Endothelial cell of umbilical vein (primary cell): ENCODE measurements at regions not wholly inside any gene's neighbourhood (a gene's known extent, or its start where the extent isn't known, plus 50 kb on each side); places are given as distances from the start of the nearest gene placed in this dataset.

Experiments
- BruUV-seq: library from RNA; stranded (reverse); fragments of 400-500 nt; replicated peaks from 2 replicates; lab custom pipeline; 2021; lab: Mats Ljungman, UMichigan
- CTCF ChIA-PET: fragments of 300-600, 350-600 bp; sonication (Branson Sonifier 250); formaldehyde crosslinking; loops from one replicate; lab custom pipeline; 2021; ENCODE audit warnings: antibody characterized with exemption, inconsistent platforms; lab: Charles Lee
- POLR2A ChIA-PET: fragments of 300-600, 350-600 bp; sonication (Branson Sonifier 250); formaldehyde crosslinking; loops from one replicate; lab custom pipeline; 2021; ENCODE audit warnings: antibody characterized with exemption, inconsistent platforms; lab: Charles Lee
- DNase-seq: peaks from one replicate; pipeline ENCODE4 v3.0.0-alpha.2; 2011; ENCODE audit warnings: low read depth, low spot score
- FAIRE-seq: peaks from 2 replicates; lab custom pipeline; 2011; peaks lifted over from hg19 to GRCh38; lab: Jason Lieb, UNC
- H2AFZ ChIP-seq: 2 replicates; pipeline ENCODE4 v1.6.0; 2012; ENCODE audit warnings: low read depth, low read length, control low read depth, inconsistent platforms
- H3K27ac ChIP-seq: 2 replicates; pipeline ENCODE4 v1.5.1; 2011; ENCODE audit warnings: low read depth, mild to moderate bottlenecking, control low read depth, low read length, moderate library complexity; ENCODE audit not compliant: insufficient read depth
- H3K27me3 ChIP-seq, 2 experiments: 2 replicates each; pipeline versions ENCODE4 v1.6.0 to v1.6.1; 2011; ENCODE audit warnings: low read length in 2 of 2, mixed read lengths in 1 of 2; ENCODE audit not compliant: control insufficient read depth in 2 of 2, insufficient read depth in 2 of 2
- H3K36me3 ChIP-seq, 2 experiments: 2 replicates in 1 of 2; 3 replicates in 1 of 2; pipeline ENCODE4 v1.5.1; 2011; ENCODE audit warnings: low read length in 2 of 2, mild to moderate bottlenecking in 1 of 2, moderate library complexity in 1 of 2; ENCODE audit not compliant: control insufficient read depth in 2 of 2, insufficient read depth in 2 of 2; ENCODE audit errors: extremely low read depth in 1 of 2
- H3K4me1 ChIP-seq: 3 replicates; pipeline ENCODE4 v1.5.1; 2011; ENCODE audit warnings: mild to moderate bottlenecking, low read length; ENCODE audit not compliant: control insufficient read depth, insufficient read depth; ENCODE audit errors: extremely low read depth
- H3K4me2 ChIP-seq: 2 replicates; pipeline ENCODE4 v1.6.1; 2011; ENCODE audit warnings: low read length, control low read depth, mixed read lengths; ENCODE audit not compliant: insufficient read depth
- H3K4me3 ChIP-seq, 3 experiments: fragments of 200-600 bp in 1 of 3; sonication (generic), shearing (Covaris generic) in 1 of 3; replicated peaks in 1 of 3; 2 replicates each; pipeline ENCODE4 v1.5.1; 2011 to 2016; ENCODE audit warnings: control low read depth in 3 of 3, low read length in 3 of 3, mild to moderate bottlenecking in 2 of 3, inconsistent platforms in 1 of 3, low read depth in 1 of 3, moderate library complexity in 1 of 3; ENCODE audit not compliant: insufficient read depth in 1 of 3
- H3K79me2 ChIP-seq: 2 replicates; pipeline ENCODE4 v1.6.0; 2012; ENCODE audit warnings: low read length, inconsistent platforms; ENCODE audit not compliant: control insufficient read depth, insufficient read depth
- H3K9ac ChIP-seq: replicated peaks from 2 replicates; pipeline ENCODE3; 2011; ENCODE audit warnings: low read length, control low read depth; ENCODE audit not compliant: insufficient read depth; ENCODE audit errors: extremely low read depth
- H3K9me1 ChIP-seq: replicated peaks from 3 replicates; pipeline ENCODE4 v1.6.0; 2011; ENCODE audit warnings: mild to moderate bottlenecking, low read length; ENCODE audit not compliant: control insufficient read depth, insufficient read depth; ENCODE audit errors: extremely low read depth
- H3K9me3 ChIP-seq: replicated peaks from 2 replicates; pipeline ENCODE4 v1.5.1; 2012; ENCODE audit warnings: low read length, inconsistent platforms; ENCODE audit not compliant: control insufficient read depth, insufficient read depth
- H4K20me1 ChIP-seq: replicated peaks from 2 replicates; pipeline ENCODE3; 2011; ENCODE audit warnings: mild to moderate bottlenecking, low read length; ENCODE audit not compliant: control insufficient read depth, insufficient read depth; ENCODE audit errors: extremely low read depth
- CTCF ChIP-seq, 2 donors: IDR thresholded peaks; 1 replicate in 1 of 2; 2 replicates in 1 of 2; pipeline ENCODE4 v1.5.1; 2011; ENCODE audit warnings: low read length in 2 of 2, mild to moderate bottlenecking in 2 of 2, moderate library complexity in 2 of 2, control low read depth in 1 of 2, inconsistent platforms in 1 of 2, low read depth in 1 of 2; ENCODE audit not compliant: insufficient read depth in 1 of 2; ENCODE audit errors: extremely low read depth in 1 of 2
- EZH2 ChIP-seq: IDR thresholded peaks from 2 replicates; pipeline ENCODE4 v1.6.1; 2012; ENCODE audit warnings: borderline replicate concordance, low read depth, mild to moderate bottlenecking, moderate library complexity, low read length, inconsistent platforms; ENCODE audit not compliant: severe bottlenecking
- FOS ChIP-seq: IDR thresholded peaks from 2 replicates; pipeline ENCODE4 v1.6.1; 2011; ENCODE audit warnings: mild to moderate bottlenecking, low read length, moderate library complexity, borderline replicate concordance; ENCODE audit not compliant: insufficient read depth
- GATA2 ChIP-seq: IDR thresholded peaks from 2 replicates; pipeline ENCODE4 v1.7.0; 2011; ENCODE audit warnings: low read depth, mild to moderate bottlenecking, moderate library complexity, mixed read lengths, low read length; ENCODE audit not compliant: insufficient read length, insufficient read depth
- JUN ChIP-seq: IDR thresholded peaks from 2 replicates; pipeline ENCODE4 v1.6.1; 2011; ENCODE audit warnings: borderline replicate concordance, low read depth; ENCODE audit not compliant: insufficient read length, insufficient read depth
- MAX ChIP-seq: IDR thresholded peaks from 2 replicates; pipeline ENCODE4 v1.6.1; 2011; ENCODE audit not compliant: insufficient read depth, insufficient read length
- MYC ChIP-seq: IDR thresholded peaks from one replicate; pipeline ENCODE4 v1.6.1; 2011; ENCODE audit warnings: mild to moderate bottlenecking, low read depth, low read length
- POLR2A ChIP-seq: IDR thresholded peaks from 2 replicates; pipeline ENCODE4 v1.6.1; 2012; ENCODE audit warnings: low read depth, mild to moderate bottlenecking, control low read depth, low read length
- POLR2AphosphoS5 ChIP-seq: IDR thresholded peaks from 2 replicates; pipeline ENCODE4 v1.6.1; 2012; ENCODE audit warnings: low read depth, mild to moderate bottlenecking, control low read depth, low read length, moderate library complexity; ENCODE audit not compliant: insufficient read depth
- dilution Hi-C: fragments of 300-500 bp; cut with MboI; formaldehyde crosslinking; loops from one replicate; pipeline ENCODE4 v1.15.0; 2019; ENCODE audit warnings: low sequenced_read_pairs; ENCODE audit not compliant: extremely low pct_ligation_motif_present
- intact Hi-C: fragments of 100-400 bp; cut with micrococcal nuclease; formaldehyde crosslinking; loops from one replicate; pipeline ENCODE4 v1.10.0; 2022

- no peaks in the 10 kb centered on the region for H3K79me2 ChIP-seq
- no peaks in the 10 kb centered on the region for H3K9me1 ChIP-seq
- H3K9me3 ChIP-seq = no peaks in the 10 kb centered on the region
- H3K9ac ChIP-seq = no peak overlapping the region
- H3K4me2 ChIP-seq = no peak overlapping the region
- H4K20me1 ChIP-seq = no peaks in the 10 kb centered on the region
- POLR2A ChIA-PET = no interaction called here
- H3K27ac ChIP-seq = peak overlapping the region; percentile 41
- DNase-seq (no peak), FAIRE-seq (no peak)
- H3K4me1 ChIP-seq = peaks cover 36% of the 10 kb centered on the region
- TF ChIP-seq MAX (no peak), FOS (no peak)
- BruUV-seq = no TSS peak
- H2AFZ ChIP-seq = no peak overlapping the region
- intact Hi-C loops = loop anchor here (5.0 kb wide), 1 partner anchor 76 kb away; no protein-coding TSS in a partner anchor
- H3K4me3 ChIP-seq = no peak overlapping the region
- H3K36me3 ChIP-seq = no peaks in the 10 kb centered on the region
- dilution Hi-C loops = no loop called here
- no peaks in the 10 kb centered on the region for H3K27me3 ChIP-seq
- CTCF ChIA-PET = interaction anchor here (1.5 kb wide), 1 partner anchor 14 kb away, joined by 3 read pairs; no protein-coding TSS in a partner anchor
Observed at GRCh38 chr3:115245899-115246298, 98.8 kb upstream of the ZBTB20 start.

GRCh38 chr3:115246461-115247020, 99.5 kb upstream of the ZBTB20 start:
- H3K27ac ChIP-seq = peak overlapping the region; percentile 41
- CTCF ChIA-PET = interaction anchor here (1.0 to 1.6 kb wide), 4 partner anchors 15 to 863 kb away, joined by 3 read pairs; no protein-coding TSS in a partner anchor
- no peak for FAIRE-seq

More at GRCh38 chr3:115246461-115247020, 99.5 kb upstream of the ZBTB20 start:
- no peak overlapping the region for H3K4me2 ChIP-seq
- no peaks in the 10 kb centered on the region for H3K36me3 ChIP-seq
- H3K4me3 ChIP-seq = no peak overlapping the region
- no peaks in the 10 kb centered on the region for H4K20me1 ChIP-seq
- intact Hi-C loops = loop anchor here (5.0 kb wide), 1 partner anchor 76 kb away; no protein-coding TSS in a partner anchor
- POLR2A ChIA-PET = no interaction called here
- peak; percentile 14 for DNase-seq
- no TSS peak for BruUV-seq
- H3K79me2 ChIP-seq = no peaks in the 10 kb centered on the region
- no peaks in the 10 kb centered on the region for H3K9me1 ChIP-seq
- dilution Hi-C loops = no loop called here
- no peak overlapping the region for H3K9ac ChIP-seq
- no peak overlapping the region for H2AFZ ChIP-seq
- H3K27me3 ChIP-seq = no peaks in the 10 kb centered on the region
- TF ChIP-seq JUN (no peak), POLR2AphosphoS5 (no peak), POLR2A (no peak), MYC (no peak), EZH2 (no peak), CTCF (IDR thresholded peaks at IDR 0.05; ENCODE audit: extremely low read depth in 1 of 2, insufficient read depth in 1 of 2, low read depth in 1 of 2, low read length in 2 of 2) (no peak), MAX (no peak), GATA2 (no peak), FOS (no peak)
- peaks cover 42% of the 10 kb centered on the region for H3K4me1 ChIP-seq
- no peaks in the 10 kb centered on the region for H3K9me3 ChIP-seq
